MM.1S (cell line): ENCODE measurements at regions not wholly inside any gene's neighbourhood (a gene's known extent, or its start where the extent isn't known, plus 50 kb on each side); places are given as distances from the start of the nearest gene placed in this dataset.
A peak's percentile ranks its signal among the peaks of the same experiment; 100 is the strongest.

Experiments
- DNase-seq: peaks from one replicate; pipeline ENCODE4 v3.0.0-alpha.2; 2015
- H2AFZ ChIP-seq: fragments of 300-600 bp; sonication (generic); 2 replicates; pipeline ENCODE4 v1.6.0; 2016; ENCODE audit warnings: antibody characterized with exemption, low read length
- H3F3A ChIP-seq: fragments of 300-600 bp; sonication (generic); 2 replicates; pipeline ENCODE4 v1.6.1; 2016; ENCODE audit warnings: mild to moderate bottlenecking, antibody characterized with exemption, low read length, moderate library complexity, mixed read lengths; ENCODE audit not compliant: insufficient read depth
- H3K27ac ChIP-seq: fragments of 300-600 bp; sonication (generic); 2 replicates; pipeline ENCODE4 v1.5.1; 2016; ENCODE audit warnings: mild to moderate bottlenecking, low read length
- H3K27me3 ChIP-seq: fragments of 300-600 bp; sonication (generic); replicated peaks from 2 replicates; pipeline ENCODE4 v1.6.0; 2016; ENCODE audit warnings: low read length; ENCODE audit not compliant: insufficient read depth
- H3K36me3 ChIP-seq: fragments of 300-600 bp; sonication (generic); replicated peaks from 2 replicates; pipeline ENCODE4 v1.6.1; 2016; ENCODE audit warnings: mild to moderate bottlenecking, low read length, mixed read lengths; ENCODE audit not compliant: insufficient read depth
- H3K4me1 ChIP-seq: fragments of 300-600 bp; sonication (generic); 2 replicates; pipeline ENCODE4 v1.6.1; 2016; ENCODE audit warnings: low read length, mixed read lengths
- H3K4me2 ChIP-seq: fragments of 300-600 bp; sonication (generic); 2 replicates; pipeline ENCODE4 v1.6.0; 2016; ENCODE audit warnings: low read depth, low read length
- H3K4me3 ChIP-seq: fragments of 300-600 bp; sonication (generic); 2 replicates; pipeline ENCODE4 v1.5.1; 2016; ENCODE audit warnings: low read length, mixed read lengths
- H3K79me2 ChIP-seq: fragments of 300-600 bp; sonication (generic); 2 replicates; pipeline ENCODE4 v1.6.1; 2016; ENCODE audit warnings: mixed run types, low read length, mixed read lengths
- H3K9ac ChIP-seq: fragments of 300-600 bp; sonication (generic); 2 replicates; pipeline ENCODE4 v1.6.1; 2016; ENCODE audit warnings: low read length, mixed read lengths
- H3K9me2 ChIP-seq: fragments of 300-600 bp; sonication (generic); replicated peaks from 2 replicates; pipeline ENCODE4 v1.6.1; 2016; ENCODE audit warnings: mild to moderate bottlenecking, low read length, mixed read lengths; ENCODE audit not compliant: insufficient read depth
- H3K9me3 ChIP-seq: fragments of 300-600 bp; sonication (generic); replicated peaks from 2 replicates; pipeline ENCODE4 v1.6.1; 2016; ENCODE audit warnings: mild to moderate bottlenecking, low read length, mixed read lengths; ENCODE audit not compliant: insufficient read depth
- H4K20me1 ChIP-seq: fragments of 300-600 bp; sonication (generic); 2 replicates; pipeline ENCODE4 v1.6.1; 2016; ENCODE audit warnings: mild to moderate bottlenecking, low read length, moderate library complexity, mixed read lengths; ENCODE audit not compliant: insufficient read depth
- EZH2 ChIP-seq: fragments of 300-600 bp; sonication (generic); optimal IDR thresholded peaks from 2 replicates; pipeline ENCODE3; 2017; ENCODE audit warnings: low read depth, mild to moderate bottlenecking, antibody characterized with exemption, low read length, mixed read lengths
- EZH2phosphoT487 ChIP-seq: fragments of 300-600 bp; sonication (generic); IDR thresholded peaks from 2 replicates; pipeline ENCODE4 v1.6.1; 2018; ENCODE audit warnings: antibody characterized with exemption, low read length
- TF ChIP-seq, protein P1 (sequence below): fragments of 300-600 bp; sonication (generic); IDR thresholded peaks from 2 replicates; pipeline ENCODE4 v1.5.1; 2016; ENCODE audit warnings: antibody characterized with exemption, low read length, mixed read lengths

DNA sequence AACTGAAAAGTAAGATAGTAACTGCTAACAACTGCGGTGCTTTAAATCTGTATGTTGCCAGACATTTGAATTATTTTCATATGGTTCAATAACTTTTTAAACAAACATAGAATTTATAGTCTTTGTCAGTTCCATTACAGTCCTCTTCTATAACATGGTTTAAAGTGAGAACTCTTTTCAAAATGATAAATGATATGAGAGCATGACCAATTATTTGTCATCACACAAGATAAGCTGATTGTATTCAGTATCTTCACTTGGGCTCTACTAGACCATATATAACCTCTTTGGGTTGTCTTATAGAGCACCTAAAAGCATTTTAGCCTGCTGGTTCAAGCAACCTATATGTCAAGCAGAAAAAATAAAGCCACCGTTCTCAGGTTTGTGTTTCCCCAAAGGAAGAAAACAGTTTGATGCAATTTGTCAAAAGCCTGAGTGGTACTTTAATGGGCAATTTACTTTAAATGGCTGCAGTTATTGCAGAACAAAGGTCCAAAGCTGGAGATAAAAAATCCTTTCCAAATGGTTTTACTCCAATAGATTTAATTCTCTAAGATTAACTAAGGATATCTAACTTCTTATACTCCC, 298.4 kb downstream of the FSIP2 start:
- H3K9ac ChIP-seq = no peak overlapping the region
- DNase-seq = no peak

DNA sequence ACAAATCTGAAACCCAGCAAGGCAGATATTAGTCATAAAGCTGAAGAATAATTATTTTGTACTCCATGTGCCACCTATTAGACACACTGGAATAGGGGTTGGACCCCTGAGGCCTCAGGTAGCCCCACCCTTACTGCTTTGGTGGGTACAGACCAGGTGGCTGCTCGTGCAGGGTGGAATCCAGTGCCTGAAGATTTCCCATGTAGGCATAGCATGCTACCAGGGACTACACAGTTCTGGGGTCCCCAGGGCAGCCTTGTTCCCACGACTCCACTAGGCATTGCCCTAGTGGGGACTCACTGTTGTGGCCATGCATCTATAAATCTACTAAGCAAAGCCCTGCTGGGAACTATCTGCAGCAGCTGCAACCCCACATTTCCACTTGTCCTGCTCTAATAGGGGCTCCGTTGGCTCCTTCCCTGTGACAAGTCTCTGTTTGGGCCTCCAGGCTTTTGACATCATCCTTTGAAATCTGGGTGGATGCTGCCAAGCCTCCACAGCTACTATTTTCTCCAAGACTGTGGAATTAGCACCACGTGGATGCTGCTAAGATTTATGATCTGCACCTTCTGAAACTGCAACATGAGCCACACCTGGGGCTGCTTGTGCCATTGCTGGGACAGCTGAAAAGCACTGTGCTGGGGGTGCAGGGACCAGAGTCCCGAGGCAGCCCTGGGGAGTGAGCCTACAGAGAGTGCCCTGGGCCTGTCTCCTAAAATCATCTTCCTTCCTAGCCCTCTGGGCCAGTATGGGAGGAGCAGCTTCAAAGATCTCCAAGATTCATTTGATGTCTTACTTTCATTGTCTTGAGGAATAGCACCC, 303.8 kb downstream of the FSIP2 start:
- Histone ChIP-seq H3K79me2 (no peaks in the 10 kb centered on the region), H4K20me1 (no peaks in the 10 kb centered on the region), H2AFZ (no peak overlapping the region), H3K36me3 (no peaks in the 10 kb centered on the region), H3K27ac (no peak overlapping the region), H3K9ac (no peak overlapping the region), H3K4me1 (peaks cover 21% of the 10 kb centered on the region), H3K4me2 (no peak overlapping the region), H3K27me3 (no peaks in the 10 kb centered on the region), H3K9me2 (no peaks in the 10 kb centered on the region), H3K9me3 (no peaks in the 10 kb centered on the region), H3F3A (no peaks in the 10 kb centered on the region), H3K4me3 (no peak overlapping the region)
- DNase-seq = peak; percentile 22
- no peak for TF ChIP-seq EZH2phosphoT487
- TF ChIP-seq, protein P1, sequence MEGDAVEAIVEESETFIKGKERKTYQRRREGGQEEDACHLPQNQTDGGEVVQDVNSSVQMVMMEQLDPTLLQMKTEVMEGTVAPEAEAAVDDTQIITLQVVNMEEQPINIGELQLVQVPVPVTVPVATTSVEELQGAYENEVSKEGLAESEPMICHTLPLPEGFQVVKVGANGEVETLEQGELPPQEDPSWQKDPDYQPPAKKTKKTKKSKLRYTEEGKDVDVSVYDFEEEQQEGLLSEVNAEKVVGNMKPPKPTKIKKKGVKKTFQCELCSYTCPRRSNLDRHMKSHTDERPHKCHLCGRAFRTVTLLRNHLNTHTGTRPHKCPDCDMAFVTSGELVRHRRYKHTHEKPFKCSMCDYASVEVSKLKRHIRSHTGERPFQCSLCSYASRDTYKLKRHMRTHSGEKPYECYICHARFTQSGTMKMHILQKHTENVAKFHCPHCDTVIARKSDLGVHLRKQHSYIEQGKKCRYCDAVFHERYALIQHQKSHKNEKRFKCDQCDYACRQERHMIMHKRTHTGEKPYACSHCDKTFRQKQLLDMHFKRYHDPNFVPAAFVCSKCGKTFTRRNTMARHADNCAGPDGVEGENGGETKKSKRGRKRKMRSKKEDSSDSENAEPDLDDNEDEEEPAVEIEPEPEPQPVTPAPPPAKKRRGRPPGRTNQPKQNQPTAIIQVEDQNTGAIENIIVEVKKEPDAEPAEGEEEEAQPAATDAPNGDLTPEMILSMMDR = no peak
- no peak for TF ChIP-seq EZH2

More for the DNA sequence above, 298.4 kb downstream of the FSIP2 start:
- Histone ChIP-seq H2AFZ (no peak overlapping the region), H3K4me2 (no peak overlapping the region), H3K36me3 (no peaks in the 10 kb centered on the region), H3K79me2 (no peaks in the 10 kb centered on the region), H4K20me1 (no peaks in the 10 kb centered on the region), H3K9me2 (no peaks in the 10 kb centered on the region), H3K9me3 (no peaks in the 10 kb centered on the region), H3K4me3 (no peak overlapping the region), H3K27me3 (no peaks in the 10 kb centered on the region), H3F3A (no peaks in the 10 kb centered on the region), H3K27ac (no peak overlapping the region), H3K4me1 (no peaks in the 10 kb centered on the region)
- TF ChIP-seq, protein P1 = no peak
- TF ChIP-seq EZH2phosphoT487 (no peak), EZH2 (no peak)

DNA sequence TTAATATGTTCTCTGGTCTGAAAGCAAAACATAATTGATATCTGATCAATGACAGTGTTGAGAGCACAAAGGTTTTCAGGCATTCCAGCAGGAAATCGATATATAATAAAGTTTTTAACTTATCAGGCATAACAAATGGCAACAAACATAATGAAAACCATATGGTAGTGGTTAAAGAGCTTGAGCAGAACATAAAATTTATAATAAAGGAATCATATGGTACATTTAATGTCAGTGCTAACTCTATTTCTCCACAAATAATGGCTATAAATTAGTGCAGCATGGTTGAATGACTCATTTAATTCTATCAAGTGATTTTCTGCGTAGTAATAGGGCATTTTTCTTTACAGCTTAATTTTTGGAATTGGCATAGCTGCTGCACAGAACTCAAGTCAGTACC, 306.2 kb downstream of the FSIP2 start:
- TF ChIP-seq EZH2 (no peak), EZH2phosphoT487 (no peak)
- TF ChIP-seq, protein P1 = no peak
- Histone ChIP-seq H3K9me3 (no peaks in the 10 kb centered on the region), H3K4me3 (no peak overlapping the region), H3K4me2 (no peak overlapping the region), H2AFZ (no peak overlapping the region), H3K79me2 (no peaks in the 10 kb centered on the region), H3K27ac (no peak overlapping the region), H3K9me2 (no peaks in the 10 kb centered on the region), H3K9ac (no peak overlapping the region), H3F3A (no peaks in the 10 kb centered on the region), H3K36me3 (no peaks in the 10 kb centered on the region), H4K20me1 (no peaks in the 10 kb centered on the region), H3K4me1 (peaks cover 21% of the 10 kb centered on the region), H3K27me3 (no peaks in the 10 kb centered on the region)
- DNase-seq = no peak
